Thyroid gland (tissue), 4 donors: ENCODE measurements at regions not wholly inside any gene's neighbourhood (a gene's known extent, or its start where the extent isn't known, plus 50 kb on each side); places are given as distances from the start of the nearest gene placed in this dataset.

ENCODE experiments used
- POLR2A ChIP-seq, 2 donors: fragments of 450-650 bp; IDR thresholded peaks; one replicate each; pipeline ENCODE4 v1.6.1; 2017; ENCODE audit warnings: antibody characterized with exemption in 2 of 2, mild to moderate bottlenecking in 2 of 2, moderate library complexity in 1 of 2
- TF ChIP-seq, protein P1 (sequence below), 6 experiments: fragments of 200-600 bp in 3 of 6; fragments of 450-650 bp in 3 of 6; sonication (generic) in 3 of 6; IDR thresholded peaks; one replicate each; pipeline ENCODE4 v1.5.1; 2016 to 2019; ENCODE audit warnings: antibody characterized with exemption in 6 of 6, mild to moderate bottlenecking in 2 of 6, inconsistent platforms in 1 of 6, moderate library complexity in 1 of 6

DNA sequence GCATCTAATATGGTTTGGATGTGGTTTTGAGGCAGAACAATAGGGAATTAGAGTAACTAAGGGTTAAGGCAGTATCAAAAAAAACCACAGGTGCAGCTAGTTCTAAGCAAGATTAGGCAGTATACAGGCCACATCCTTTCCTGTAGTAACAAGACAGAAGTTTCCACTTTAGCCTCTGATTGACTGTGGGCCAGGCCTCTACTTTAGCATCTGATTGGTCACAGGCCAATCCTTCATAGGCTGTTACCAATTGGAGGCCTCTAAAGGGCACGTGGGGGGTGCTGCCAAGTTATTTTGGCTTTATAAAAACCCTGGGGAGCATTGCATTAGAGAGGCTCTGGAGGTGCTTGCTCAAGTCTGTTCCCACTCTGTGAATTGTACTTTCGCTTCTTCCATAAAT is 144.1 kb upstream of the ST8SIA4 start:
- TF ChIP-seq, protein P1, sequence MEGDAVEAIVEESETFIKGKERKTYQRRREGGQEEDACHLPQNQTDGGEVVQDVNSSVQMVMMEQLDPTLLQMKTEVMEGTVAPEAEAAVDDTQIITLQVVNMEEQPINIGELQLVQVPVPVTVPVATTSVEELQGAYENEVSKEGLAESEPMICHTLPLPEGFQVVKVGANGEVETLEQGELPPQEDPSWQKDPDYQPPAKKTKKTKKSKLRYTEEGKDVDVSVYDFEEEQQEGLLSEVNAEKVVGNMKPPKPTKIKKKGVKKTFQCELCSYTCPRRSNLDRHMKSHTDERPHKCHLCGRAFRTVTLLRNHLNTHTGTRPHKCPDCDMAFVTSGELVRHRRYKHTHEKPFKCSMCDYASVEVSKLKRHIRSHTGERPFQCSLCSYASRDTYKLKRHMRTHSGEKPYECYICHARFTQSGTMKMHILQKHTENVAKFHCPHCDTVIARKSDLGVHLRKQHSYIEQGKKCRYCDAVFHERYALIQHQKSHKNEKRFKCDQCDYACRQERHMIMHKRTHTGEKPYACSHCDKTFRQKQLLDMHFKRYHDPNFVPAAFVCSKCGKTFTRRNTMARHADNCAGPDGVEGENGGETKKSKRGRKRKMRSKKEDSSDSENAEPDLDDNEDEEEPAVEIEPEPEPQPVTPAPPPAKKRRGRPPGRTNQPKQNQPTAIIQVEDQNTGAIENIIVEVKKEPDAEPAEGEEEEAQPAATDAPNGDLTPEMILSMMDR (IDR thresholded peaks at IDR 0.05): no peak
- TF ChIP-seq POLR2A (IDR thresholded peaks at IDR 0.05): no peak
